A549 (cell line): ENCODE measurements at regions not wholly inside any gene's neighbourhood (a gene's known extent, or its start where the extent isn't known, plus 50 kb on each side); places are given as distances from the start of the nearest gene placed in this dataset.

Source experiments
- ATAC-seq, 2 experiments: fragments of 200-7000 bp in 1 of 2; fragments of >200 bp in 1 of 2; cut with Nextera tagmentation in 1 of 2; cut with Tn5 transposase in 1 of 2; 3 replicates each; pipeline versions ENCODE4 v1.8.0 to v1.9.1; 2018 to 2020; ENCODE audit warnings: mild to moderate bottlenecking in 1 of 2, moderate library complexity in 1 of 2
- CTCF ChIA-PET: fragments of 300-600 bp; sonication (Branson Sonifier 250); formaldehyde crosslinking; extraction: SDS; loops from one replicate; lab custom pipeline; 2021; ENCODE audit warnings: antibody characterized with exemption, inconsistent platforms; lab: Yijun Ruan, JAX
- POLR2A ChIA-PET: fragments of 350-600 bp; formaldehyde crosslinking; extraction: SDS; loops from one replicate; lab custom pipeline; 2021; ENCODE audit warnings: antibody characterized with exemption, inconsistent platforms; lab: Yijun Ruan, JAX
- DNase-seq, 2 experiments: peaks; one replicate each; pipeline versions ENCODE4 v3.0.0 to v3.0.0-alpha.2; 2011 to 2016; ENCODE audit warnings: low read depth in 1 of 2, low spot score in 1 of 2
- FAIRE-seq: peaks from 2 replicates; lab custom pipeline; 2011; peaks lifted over from hg19 to GRCh38; lab: Jason Lieb, UNC
- H3K27ac ChIP-seq, 2 experiments: fragments of >200 bp; sonication (Bioruptor Twin); formaldehyde crosslinking; 3 replicates each; pipeline ENCODE4 v1.5.1; 2016 to 2017
- H3K4me1 ChIP-seq: fragments of >200 bp; sonication (Bioruptor Twin); formaldehyde crosslinking; 3 replicates; pipeline ENCODE4 v1.6.1; 2016
- H3K4me2 ChIP-seq: fragments of >200 bp; sonication (Bioruptor Twin); formaldehyde crosslinking; 3 replicates; pipeline ENCODE4 v1.6.1; 2016
- H3K4me3 ChIP-seq: fragments of >200 bp; sonication (Bioruptor Twin); formaldehyde crosslinking; 3 replicates; pipeline ENCODE4 v1.5.1; 2016
- H3K9me3 ChIP-seq: fragments of >200 bp; sonication (Bioruptor Twin); formaldehyde crosslinking; 3 replicates; pipeline ENCODE4 v1.6.1; 2016
- CBX8 ChIP-seq: fragments of 200-600 bp; sonication (generic); IDR thresholded peaks from 2 replicates; pipeline ENCODE4 v1.6.1; 2016
- CEBPB ChIP-seq, 2 experiments: fragments of >200 bp in 1 of 2; sonication (Bioruptor Twin) in 1 of 2; formaldehyde crosslinking in 1 of 2; IDR thresholded peaks; 2 replicates each; pipeline ENCODE4 v1.6.1; 2012 to 2016
- CHD2 ChIP-seq: fragments of 150-350 bp; IDR thresholded peaks from 2 replicates; pipeline ENCODE4 v1.6.1; 2014; ENCODE audit warnings: low read length; ENCODE audit not compliant: partially characterized antibody
- EHF ChIP-seq: fragments of 250-450 bp; sonication (Bioruptor Pico); IDR thresholded peaks from 2 replicates; pipeline ENCODE4 v1.5.0; 2020; ENCODE audit warnings: mild to moderate bottlenecking
- EHMT2 ChIP-seq: fragments of 200-600 bp; sonication (generic); IDR thresholded peaks from 2 replicates; pipeline ENCODE4 v1.6.1; 2016; ENCODE audit warnings: antibody characterized with exemption, low read depth, mild to moderate bottlenecking, moderate library complexity
- EP300 ChIP-seq, 2 experiments: fragments of >200 bp; sonication (Bioruptor Twin); formaldehyde crosslinking; IDR thresholded peaks; 2 replicates in 1 of 2; 3 replicates in 1 of 2; pipeline ENCODE4 v1.6.1; 2016 to 2017
- ESRRA ChIP-seq: fragments of 150-350 bp; IDR thresholded peaks from 2 replicates; pipeline ENCODE4 v1.6.1; 2014; ENCODE audit warnings: mild to moderate bottlenecking, low read length, borderline replicate concordance
- FOSL2 ChIP-seq, 2 experiments: fragments of 450-650 bp in 1 of 2; fragments of >200 bp in 1 of 2; sonication (Bioruptor Twin) in 1 of 2; formaldehyde crosslinking; IDR thresholded peaks; 2 replicates each; pipeline versions ENCODE4 v1.5.0 to v1.6.1; 2016 to 2020; ENCODE audit warnings: mild to moderate bottlenecking in 1 of 2, moderate library complexity in 1 of 2
- GATA3 ChIP-seq: IDR thresholded peaks from 2 replicates; pipeline ENCODE4 v1.6.1; 2012; ENCODE audit warnings: borderline replicate concordance
- JUN ChIP-seq, 2 experiments: fragments of >200 bp; sonication (Bioruptor Twin); formaldehyde crosslinking; IDR thresholded peaks; 2 replicates in 1 of 2; 3 replicates in 1 of 2; pipeline ENCODE4 v1.6.1; 2016 to 2017
- JUNB ChIP-seq: fragments of >200 bp; sonication (Bioruptor Twin); formaldehyde crosslinking; IDR thresholded peaks from 2 replicates; pipeline ENCODE4 v1.6.1; 2016
- KDM1A ChIP-seq: fragments of 200-600 bp; sonication (generic); IDR thresholded peaks from 2 replicates; pipeline ENCODE4 v1.6.1; 2016; ENCODE audit warnings: low read depth, mild to moderate bottlenecking
- KDM5A ChIP-seq: fragments of 200-600 bp; sonication (generic); IDR thresholded peaks from 2 replicates; pipeline ENCODE4 v1.6.1; 2016; ENCODE audit warnings: antibody characterized with exemption, mild to moderate bottlenecking
- MAFK ChIP-seq: fragments of 450-650 bp; IDR thresholded peaks from 2 replicates; pipeline ENCODE4 v1.6.1; 2014; ENCODE audit not compliant: partially characterized antibody
- MAX ChIP-seq: IDR thresholded peaks from 2 replicates; pipeline ENCODE4 v1.6.1; 2012
- NPAS2 ChIP-seq: fragments of 250-450 bp; sonication (Bioruptor Pico); IDR thresholded peaks from 2 replicates; pipeline ENCODE4 v1.8.0; 2022; ENCODE audit warnings: mild to moderate bottlenecking, moderate library complexity, borderline replicate concordance
- NR3C1 ChIP-seq: fragments of >200 bp; sonication (Bioruptor Twin); formaldehyde crosslinking; IDR thresholded peaks from 3 replicates; pipeline ENCODE4 v1.6.1; 2017
- PBX3 ChIP-seq: IDR thresholded peaks from 2 replicates; pipeline ENCODE4 v1.6.1; 2012
- POLR2AphosphoS2 ChIP-seq: conservative IDR thresholded peaks from 2 replicates; pipeline ENCODE4 v1.6.1; 2012; ENCODE audit warnings: low read length, improper control_type of control experiment, inconsistent platforms
- RARB ChIP-seq: fragments of 250-450 bp; sonication (Bioruptor Pico); IDR thresholded peaks from 2 replicates; pipeline ENCODE4 v1.8.0; 2021; ENCODE audit warnings: mild to moderate bottlenecking, moderate library complexity
- RCOR1 ChIP-seq: fragments of 150-350 bp; IDR thresholded peaks from 2 replicates; pipeline ENCODE4 v1.6.1; 2014; ENCODE audit warnings: antibody characterized with exemption, low read length, low read depth
- REST ChIP-seq: fragments of 200-600 bp; sonication (generic); IDR thresholded peaks from 2 replicates; pipeline ENCODE4 v1.6.1; 2016; ENCODE audit warnings: antibody characterized with exemption, mild to moderate bottlenecking, moderate library complexity
- RFX5 ChIP-seq: fragments of 450-650 bp; IDR thresholded peaks from 2 replicates; pipeline ENCODE4 v1.7.1; 2014; ENCODE audit warnings: antibody characterized with exemption, mild to moderate bottlenecking, moderate library complexity
- RNF2 ChIP-seq: fragments of 200-600 bp; sonication (generic); IDR thresholded peaks from 2 replicates; pipeline ENCODE4 v1.6.1; 2016; ENCODE audit warnings: low read depth, mild to moderate bottlenecking, antibody characterized with exemption, moderate library complexity, borderline replicate concordance
- SREBF2 ChIP-seq: fragments of 450-650 bp; IDR thresholded peaks from 2 replicates; pipeline ENCODE4 v1.6.1; 2014; ENCODE audit warnings: mild to moderate bottlenecking, moderate library complexity
- TFCP2L1 ChIP-seq: fragments of 250-450 bp; sonication (Bioruptor Pico); IDR thresholded peaks from 2 replicates; pipeline ENCODE4 v1.5.0; 2021; ENCODE audit warnings: mild to moderate bottlenecking
- USF2 ChIP-seq: fragments of 450-650 bp; IDR thresholded peaks from 2 replicates; pipeline ENCODE4 v1.6.1; 2014; ENCODE audit warnings: antibody characterized with exemption
- ZFP36 ChIP-seq: fragments of 450-650 bp; IDR thresholded peaks from 2 replicates; pipeline ENCODE4 v1.6.1; 2014; ENCODE audit warnings: borderline replicate concordance; ENCODE audit not compliant: partially characterized antibody
- ZSCAN20 ChIP-seq: fragments of 250-450 bp; sonication (Bioruptor Pico); IDR thresholded peaks from 2 replicates; pipeline ENCODE4 v1.8.0; 2022; ENCODE audit warnings: mild to moderate bottlenecking, moderate library complexity
- WGBS: methylation state at CpG from one replicate; pipeline ENCODE4 v1.1.6; 2017; ENCODE audit errors: missing lambda C conversion rate; 5-methylcytosine and 5-hydroxymethylcytosine counted together

- WGBS, result 73% methylated on average over 3 of the region's 3 CpGs
- Histone ChIP-seq H3K9me3 (no peaks in the 10 kb centered on the region), H3K27ac (no peak overlapping the region), H3K4me1 (no peaks in the 10 kb centered on the region), H3K4me3 (no peak overlapping the region), H3K4me2 (no peak overlapping the region)
- FAIRE-seq, result no peak
- ChIA-PET POLR2A (no interaction called here), CTCF (interaction anchor here (0.8 kb wide), 1 partner anchor 19 kb away, joined by 4 read pairs; no protein-coding TSS in a partner anchor)
- no peak for ATAC-seq
- no peak for DNase-seq
- no peak for TF ChIP-seq PBX3
Measured at GRCh38 chr5:124550731-124551130, 195.7 kb downstream of the ZNF608 start.

GRCh38 chr5:124549891-124550436 is 196.5 kb downstream of the ZNF608 start:
- no peak for TF ChIP-seq KDM5A
- no peak for TF ChIP-seq FOSL2 (IDR thresholded peaks at IDR 0.05)
- TF ChIP-seq FOSL2 (CRISPR knock-in tag; IDR thresholded peaks at IDR 0.05), result no peak
- TF ChIP-seq RARB (CRISPR knock-in tag), result no peak
- TF ChIP-seq CEBPB (IDR thresholded peaks at IDR 0.05), result no peak
- no peak for TF ChIP-seq EHF (CRISPR knock-in tag)
- TF ChIP-seq CBX8, result no peak
- no peak for TF ChIP-seq USF2
- no peak for TF ChIP-seq POLR2AphosphoS2
- no peak for TF ChIP-seq ZSCAN20 (CRISPR knock-in tag)
- no peak for TF ChIP-seq MAX
- no peak for TF ChIP-seq GATA3
- TF ChIP-seq JUNB, result no peak
- no peak for TF ChIP-seq TFCP2L1 (CRISPR knock-in tag)
- TF ChIP-seq CHD2, result no peak
- no peak for TF ChIP-seq NR3C1
- TF ChIP-seq MAFK, result no peak
- no peak for TF ChIP-seq SREBF2
- no peak for TF ChIP-seq KDM1A
- H3K9me3 ChIP-seq, result no peaks in the 10 kb centered on the region
- ChIA-PET POLR2A (no interaction called here), CTCF (interaction anchor here (0.8 to 1.0 kb wide), 2 partner anchors 9 to 18 kb away, joined by 3 to 4 read pairs; no protein-coding TSS in a partner anchor)
- no peak overlapping the region for H3K4me3 ChIP-seq
- H3K4me1 ChIP-seq, result no peaks in the 10 kb centered on the region
- no peak for DNase-seq
- no peak overlapping the region for H3K4me2 ChIP-seq
- WGBS, result 86% methylated on average over 4 of the region's 4 CpGs
- no peak for FAIRE-seq
- ATAC-seq, result no peak
- no peak overlapping the region for H3K27ac ChIP-seq

GRCh38 chr5:124546643-124547042 is 199.8 kb downstream of the ZNF608 start:
- WGBS, result 34% methylated on average over 2 of the region's 2 CpGs
- H3K4me3 ChIP-seq, result no peak overlapping the region
- TF ChIP-seq CBX8 (no peak), EP300 (IDR thresholded peaks at IDR 0.05) (no peak), RFX5 (no peak), RCOR1 (no peak), ZFP36 (no peak), RNF2 (no peak), JUN (IDR thresholded peaks at IDR 0.05) (no peak), REST (peak; percentile 91), NPAS2 (no peak), CHD2 (no peak), PBX3 (no peak), POLR2AphosphoS2 (no peak), EHMT2 (peak; percentile 86), MAX (no peak), TFCP2L1 (CRISPR knock-in tag) (no peak), ESRRA (no peak)
- ATAC-seq (no peak), FAIRE-seq (no peak), DNase-seq (peak in 1 of 2 experiments; percentile 8)
- no peaks in the 10 kb centered on the region for H3K9me3 ChIP-seq
- no peaks in the 10 kb centered on the region for H3K4me1 ChIP-seq
- ChIA-PET POLR2A (interaction anchor here (0.6 kb wide), 1 partner anchor 317 kb away, joined by 5 read pairs; no protein-coding TSS in a partner anchor), CTCF (no interaction called here)
- H3K4me2 ChIP-seq, result no peak overlapping the region
- no peak overlapping the region for H3K27ac ChIP-seq
